HEK293 (cell line): ENCODE measurements at regions not wholly inside any gene's neighbourhood (a gene's known extent, or its start where the extent isn't known, plus 50 kb on each side); places are given as distances from the start of the nearest gene placed in this dataset.

ENCODE experiments used
- CTCF ChIA-PET: fragments of 350-600 bp; formaldehyde crosslinking; extraction: SDS; loops from one replicate; lab custom pipeline; 2021; ENCODE audit warnings: antibody characterized with exemption; lab: Yijun Ruan, JAX
- POLR2A ChIA-PET: fragments of 300-600 bp; formaldehyde crosslinking; extraction: SDS; loops from one replicate; lab custom pipeline; 2020; ENCODE audit warnings: antibody characterized with exemption, inconsistent platforms; lab: Yijun Ruan, JAX
- H3K27ac ChIP-seq: fragments of 200-500 bp; sonication (Bioruptor generic); 2 replicates; pipeline ENCODE4 v1.5.1; 2014; ENCODE audit warnings: low read depth, low read length, control low read depth, inconsistent platforms; ENCODE audit errors: extremely low read depth
- H3K36me3 ChIP-seq, 2 experiments: fragments of 200-500 bp in 1 of 2; sonication (Bioruptor generic) in 1 of 2; 1 replicate in 1 of 2; 2 replicates in 1 of 2; pipeline ENCODE4 v1.5.1; 2014 to 2017; ENCODE audit warnings: inconsistent platforms in 2 of 2, low read length in 2 of 2; ENCODE audit not compliant: control insufficient read depth in 2 of 2, insufficient read depth in 1 of 2
- H3K4me1 ChIP-seq: fragments of 200-500 bp; sonication (Bioruptor generic); 2 replicates; pipeline ENCODE4 v1.5.1; 2014; ENCODE audit warnings: mild to moderate bottlenecking, low read length, inconsistent platforms; ENCODE audit not compliant: control insufficient read depth, insufficient read depth
- H3K4me3 ChIP-seq: 2 replicates; pipeline ENCODE4 v1.5.1; 2011; ENCODE audit warnings: low read depth, mild to moderate bottlenecking, control low read depth, low read length, moderate library complexity
- H3K9me3 ChIP-seq: fragments of 200-500 bp; sonication (Bioruptor generic); 2 replicates; pipeline ENCODE4 v1.5.1; 2014; ENCODE audit warnings: low read depth, low read length, inconsistent platforms; ENCODE audit not compliant: control insufficient read depth, insufficient read depth
- GLI2 ChIP-seq: fragments of 450-650 bp; formaldehyde crosslinking; IDR thresholded peaks from 2 replicates; pipeline ENCODE4; 2017; ENCODE audit warnings: missing biosample characterization, missing genetic modification characterization, low read depth, borderline replicate concordance
- HOXA7 ChIP-seq: sonication (generic); formaldehyde crosslinking; IDR thresholded peaks from 2 replicates; pipeline ENCODE4 v1.8.1; 2022; ENCODE audit warnings: missing genetic modification reagents, borderline replicate concordance
- IKZF3 ChIP-seq: fragments of 450-650 bp; IDR thresholded peaks from 2 replicates; pipeline ENCODE4 v1.5.0; 2018; ENCODE audit warnings: missing biosample characterization, mild to moderate bottlenecking, missing genetic modification characterization, moderate library complexity
- KLF17 ChIP-seq: fragments of 450-650 bp; formaldehyde crosslinking; IDR thresholded peaks from 2 replicates; pipeline ENCODE4 v1.5.1; 2016; ENCODE audit warnings: missing biosample characterization, missing genetic modification characterization
- MZF1 ChIP-seq: fragments of 450-650 bp; formaldehyde crosslinking; IDR thresholded peaks from 2 replicates; pipeline ENCODE4 v1.5.1; 2017; ENCODE audit warnings: missing biosample characterization, missing genetic modification characterization, borderline replicate concordance
- PRDM1 ChIP-seq: fragments of 450-650 bp; formaldehyde crosslinking; IDR thresholded peaks from 2 replicates; pipeline ENCODE4; 2016; ENCODE audit warnings: missing biosample characterization, missing genetic modification characterization
- PRDM2 ChIP-seq: fragments of 450-650 bp; formaldehyde crosslinking; IDR thresholded peaks from 2 replicates; pipeline ENCODE4 v1.5.1; 2016; ENCODE audit warnings: missing biosample characterization, missing genetic modification characterization, borderline replicate concordance
- SP2 ChIP-seq: fragments of 450-650 bp; formaldehyde crosslinking; IDR thresholded peaks from 2 replicates; pipeline ENCODE4 v1.5.1; 2016; ENCODE audit warnings: missing biosample characterization, missing genetic modification characterization
- ZNF10 ChIP-seq: fragments of 450-650 bp; formaldehyde crosslinking; IDR thresholded peaks from 2 replicates; pipeline ENCODE4 v1.5.1; 2017; ENCODE audit warnings: missing biosample characterization, missing genetic modification characterization
- ZNF121 ChIP-seq: fragments of 450-650 bp; formaldehyde crosslinking; IDR thresholded peaks from 2 replicates; pipeline ENCODE4 v1.5.1; 2016; ENCODE audit warnings: missing biosample characterization, missing genetic modification characterization
- ZNF148 ChIP-seq: fragments of 450-650 bp; formaldehyde crosslinking; IDR thresholded peaks from 2 replicates; pipeline ENCODE4 v1.5.0; 2017; ENCODE audit warnings: missing biosample characterization, missing genetic modification characterization, borderline replicate concordance
- ZNF2 ChIP-seq: fragments of 450-650 bp; formaldehyde crosslinking; IDR thresholded peaks from 2 replicates; pipeline ENCODE4 v1.5.1; 2016; ENCODE audit warnings: missing biosample characterization, missing genetic modification characterization
- ZNF221 ChIP-seq: fragments of 450-650 bp; formaldehyde crosslinking; IDR thresholded peaks from 2 replicates; pipeline ENCODE4 v1.5.1; 2017; ENCODE audit warnings: missing biosample characterization, missing genetic modification characterization, borderline replicate concordance
- ZNF274 ChIP-seq, 2 experiments: fragments of 200-500 bp in 1 of 2; fragments of 450-650 bp in 1 of 2; sonication (Bioruptor generic) in 1 of 2; formaldehyde crosslinking in 1 of 2; IDR thresholded peaks; 2 replicates each; pipeline versions ENCODE4 v1.5.1 to v1.6.1; 2014 to 2016; ENCODE audit warnings: borderline replicate concordance in 1 of 2, inconsistent platforms in 1 of 2, low read length in 1 of 2, missing biosample characterization in 1 of 2, missing genetic modification characterization in 1 of 2
- ZNF311 ChIP-seq: fragments of 450-650 bp; formaldehyde crosslinking; IDR thresholded peaks from 2 replicates; pipeline ENCODE4 v1.5.1; 2017; ENCODE audit warnings: missing biosample characterization, missing genetic modification characterization, borderline replicate concordance
- ZNF335 ChIP-seq: fragments of 450-650 bp; formaldehyde crosslinking; conservative IDR thresholded peaks from 2 replicates; pipeline ENCODE4 v1.5.1; 2016; ENCODE audit warnings: missing biosample characterization, missing genetic modification characterization
- ZNF366 ChIP-seq: fragments of 450-650 bp; formaldehyde crosslinking; conservative IDR thresholded peaks from 2 replicates; pipeline ENCODE4 v1.5.1; 2016; ENCODE audit warnings: missing biosample characterization, missing genetic modification characterization
- ZNF660 ChIP-seq: fragments of 450-650 bp; IDR thresholded peaks from 2 replicates; pipeline ENCODE4 v1.5.1; 2018; ENCODE audit warnings: missing biosample characterization, mild to moderate bottlenecking, missing genetic modification characterization
- ZSCAN4 ChIP-seq: fragments of 450-650 bp; formaldehyde crosslinking; IDR thresholded peaks from 2 replicates; pipeline ENCODE4 v1.5.1; 2017; ENCODE audit warnings: missing biosample characterization, missing genetic modification characterization
- TF ChIP-seq, protein P1 (sequence below): fragments of 450-650 bp; formaldehyde crosslinking; IDR thresholded peaks from 2 replicates; pipeline ENCODE4 v1.5.1; 2016; ENCODE audit warnings: missing biosample characterization, missing genetic modification characterization

DNA sequence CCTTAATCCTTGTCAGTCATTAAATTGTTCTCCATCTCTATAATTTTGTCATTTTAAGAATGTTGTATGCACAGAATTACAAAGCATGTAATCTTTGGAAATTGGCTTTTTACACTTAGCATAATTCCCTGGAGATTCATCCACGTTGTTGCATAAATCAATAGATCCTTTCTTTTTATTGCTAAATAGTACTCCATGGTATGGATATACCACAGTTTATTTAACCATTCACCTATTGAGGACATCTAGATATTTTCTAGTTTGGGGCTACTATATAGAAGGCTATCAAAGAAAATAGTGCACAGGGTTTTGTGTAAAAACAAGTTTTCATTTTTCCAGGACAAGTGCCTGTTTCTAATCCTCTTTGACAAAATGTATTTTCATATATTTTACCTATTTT is 523.6 kb upstream of the KLF12 start:
- no peaks in the 10 kb centered on the region for H3K4me1 ChIP-seq
- H3K9me3 ChIP-seq, result no peaks in the 10 kb centered on the region
- no peak overlapping the region for H3K27ac ChIP-seq
- TF ChIP-seq, protein P1, sequence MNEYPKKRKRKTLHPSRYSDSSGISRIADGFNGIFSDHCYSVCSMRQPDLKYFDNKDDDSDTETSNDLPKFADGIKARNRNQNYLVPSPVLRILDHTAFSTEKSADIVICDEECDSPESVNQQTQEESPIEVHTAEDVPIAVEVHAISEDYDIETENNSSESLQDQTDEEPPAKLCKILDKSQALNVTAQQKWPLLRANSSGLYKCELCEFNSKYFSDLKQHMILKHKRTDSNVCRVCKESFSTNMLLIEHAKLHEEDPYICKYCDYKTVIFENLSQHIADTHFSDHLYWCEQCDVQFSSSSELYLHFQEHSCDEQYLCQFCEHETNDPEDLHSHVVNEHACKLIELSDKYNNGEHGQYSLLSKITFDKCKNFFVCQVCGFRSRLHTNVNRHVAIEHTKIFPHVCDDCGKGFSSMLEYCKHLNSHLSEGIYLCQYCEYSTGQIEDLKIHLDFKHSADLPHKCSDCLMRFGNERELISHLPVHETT (tag by site-specific recombination), result no peak
- TF ChIP-seq ZNF335 (tag by site-specific recombination), result no peak
- no peak for TF ChIP-seq ZNF10 (tag by site-specific recombination)
- TF ChIP-seq PRDM1 (tag by site-specific recombination), result no peak
- TF ChIP-seq KLF17, result no peak
- no peak for TF ChIP-seq ZNF121 (tag by site-specific recombination)
- no peak for TF ChIP-seq ZSCAN4 (tag by site-specific recombination)
- TF ChIP-seq ZNF366 (tag by site-specific recombination), result no peak
- TF ChIP-seq ZNF148 (tag by site-specific recombination), result no peak
- TF ChIP-seq ZNF311 (tag by site-specific recombination), result no peak
- no peak for TF ChIP-seq ZNF2
- TF ChIP-seq ZNF221 (tag by site-specific recombination), result no peak
- TF ChIP-seq HOXA7 (CRISPR knock-in tag), result no peak
- TF ChIP-seq SP2 (tag by site-specific recombination), result no peak
- no peak for TF ChIP-seq GLI2 (tag by site-specific recombination)
- TF ChIP-seq MZF1 (tag by site-specific recombination), result no peak
- no peak for TF ChIP-seq ZNF660
- no peak for TF ChIP-seq ZNF274 (IDR thresholded peaks at IDR 0.05; ENCODE audit: low read length)
- TF ChIP-seq ZNF274 (tag by site-specific recombination; IDR thresholded peaks at IDR 0.05; ENCODE audit: borderline replicate concordance), result no peak
- no peak for TF ChIP-seq IKZF3 (tag by site-specific recombination)
- no peak for TF ChIP-seq PRDM2
- H3K36me3 ChIP-seq, result no peaks in the 10 kb centered on the region
- CTCF ChIA-PET, result no interaction called here
- POLR2A ChIA-PET, result no interaction called here
- no peak overlapping the region for H3K4me3 ChIP-seq
